GM12872 (cell line): ENCODE measurements at regions not wholly inside any gene's neighbourhood (a gene's known extent, or its start where the extent isn't known, plus 50 kb on each side); places are given as distances from the start of the nearest gene placed in this dataset.

Experiments used
- CTCF ChIP-seq: IDR thresholded peaks from 3 replicates; pipeline ENCODE4 v1.5.1; 2011; ENCODE audit warnings: low read depth, mild to moderate bottlenecking, low read length, moderate library complexity; ENCODE audit not compliant: insufficient read depth

GRCh38 chr18:4801151-4801550 lies 346.0 kb upstream of the DLGAP1 start:
- TF ChIP-seq CTCF: no peak

GRCh38 chr18:4797002-4797685 lies 342.0 kb upstream of the DLGAP1 start:
- no peak for TF ChIP-seq CTCF

GRCh38 chr18:4789506-4789905 lies 334.4 kb upstream of the DLGAP1 start:
- peak; percentile 40; the same call in 2 of the 3 replicates for TF ChIP-seq CTCF

- TF ChIP-seq CTCF: no peak
Observed at GRCh38 chr18:4781873-4782272, 326.8 kb upstream of the DLGAP1 start.

- no peak; the same call in 2 of the 3 replicates for TF ChIP-seq CTCF
Observed at GRCh38 chr18:4765401-4765800, 310.3 kb upstream of the DLGAP1 start.

DNA sequence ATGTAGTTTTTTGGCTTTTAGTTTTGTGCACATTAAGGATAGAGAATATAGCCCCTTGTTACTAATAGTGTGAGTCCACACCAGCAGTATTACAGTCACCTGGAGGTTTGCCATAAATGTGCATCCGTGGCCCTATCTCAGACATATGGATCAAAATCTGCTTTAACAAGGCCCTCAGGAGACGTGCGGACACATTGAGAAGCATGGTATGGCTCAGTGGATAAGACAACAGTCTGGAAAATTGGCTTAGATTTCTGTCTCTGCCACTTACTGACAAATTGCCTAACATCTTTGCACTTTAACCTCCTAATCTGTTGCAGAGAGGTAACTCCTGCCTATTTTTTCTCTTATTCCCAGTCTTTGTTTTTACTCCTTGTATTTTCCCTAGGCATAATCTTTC lies 307.2 kb upstream of the DLGAP1 start:
- TF ChIP-seq CTCF: no peak

GRCh38 chr18:4758980-4759379 lies 303.9 kb upstream of the DLGAP1 start:
- TF ChIP-seq CTCF: no peak
